HG02798 (cell line): ENCODE measurements at regions not wholly inside any gene's neighbourhood (a gene's known extent, or its start where the extent isn't known, plus 50 kb on each side); places are given as distances from the start of the nearest gene placed in this dataset.
"Not testable (repeated sequence)": the region's sequence is repeated elsewhere in the genome, so short reads cannot be mapped to it uniquely, and the experiment has no call there.

ENCODE experiments used
- ATAC-seq: cut with Tn5 transposase; IDR thresholded peaks from one replicate; pipeline ENCODE4 v1.9.1; 2021; ENCODE audit warnings: mild to moderate bottlenecking; ENCODE audit not compliant: unreplicated experiment, poor library complexity

DNA sequence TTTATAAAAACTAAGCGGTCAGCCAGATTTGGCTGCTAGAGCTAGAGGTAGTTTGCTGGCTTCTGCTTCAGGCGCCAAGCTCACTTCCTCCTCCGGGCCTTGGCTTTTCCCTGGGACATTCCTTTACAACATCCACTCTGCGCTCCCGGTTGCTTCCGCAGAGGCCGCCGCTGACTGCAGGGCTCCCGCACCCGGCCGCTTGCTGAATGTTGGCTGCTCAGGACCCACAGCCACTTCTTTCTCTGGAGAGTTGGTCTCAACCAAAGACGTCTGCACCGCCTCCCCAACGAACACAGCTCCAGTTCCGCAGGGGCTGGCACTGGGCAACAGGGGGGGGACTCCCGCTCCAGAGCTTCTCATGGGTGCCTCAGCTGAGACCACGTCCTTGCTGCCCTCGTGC, 282.8 kb downstream of the TFAP2C start:
- no peak for ATAC-seq

DNA sequence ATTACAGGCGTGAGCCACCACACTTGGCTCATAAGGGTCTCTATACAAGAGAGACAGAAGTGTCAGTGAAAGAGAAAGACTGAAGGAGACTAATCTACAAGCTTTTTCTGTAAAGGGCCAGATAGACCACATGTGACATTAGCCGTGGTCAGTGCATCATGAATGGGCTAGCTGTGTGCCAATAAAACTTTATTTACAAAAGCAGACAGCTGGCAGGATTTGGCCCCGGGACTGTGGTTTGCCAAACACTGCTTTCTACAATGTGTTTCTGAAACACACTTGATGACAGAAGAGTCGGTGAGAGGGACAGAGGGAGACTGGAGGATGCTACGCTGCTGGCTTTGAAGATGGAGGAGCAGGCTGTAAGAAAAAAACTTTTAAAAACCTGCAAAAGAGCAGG, 285.4 kb downstream of the TFAP2C start:
- ATAC-seq = no peak

DNA sequence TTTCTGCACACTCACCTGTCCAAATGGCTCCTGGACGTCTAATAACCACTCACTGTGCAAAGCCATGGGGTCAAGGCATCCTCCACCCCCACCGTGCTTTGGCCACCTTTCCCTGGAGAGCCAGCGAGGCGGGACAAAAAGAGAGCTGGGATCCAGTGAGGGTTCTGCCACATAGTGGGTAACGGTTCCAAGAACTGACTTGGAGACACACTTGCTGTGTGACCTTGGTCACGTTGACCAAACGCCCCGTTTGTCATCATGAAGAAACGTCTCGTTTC, 287.2 kb downstream of the TFAP2C start:
- no peak for ATAC-seq

DNA sequence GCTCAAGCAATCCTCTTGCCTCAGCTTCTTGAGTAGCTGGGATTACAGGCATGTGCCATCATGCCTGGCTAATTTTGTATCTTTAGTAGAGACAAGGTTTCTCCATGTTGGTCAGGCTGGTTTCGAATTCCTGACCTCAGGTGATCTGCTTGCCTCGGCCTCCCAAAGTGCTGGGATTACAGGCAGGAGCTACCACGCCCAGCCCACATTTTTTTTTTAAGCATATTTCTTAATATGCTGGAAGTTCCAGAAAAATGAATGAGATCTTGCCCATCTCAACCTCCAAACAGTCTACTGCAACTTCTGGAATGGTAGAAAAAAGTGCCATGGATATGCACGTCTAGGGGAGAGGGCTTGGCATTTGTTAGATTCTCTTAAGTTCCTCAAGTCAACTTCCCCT, 290.9 kb downstream of the TFAP2C start:
- not testable (repeated sequence) for ATAC-seq

DNA sequence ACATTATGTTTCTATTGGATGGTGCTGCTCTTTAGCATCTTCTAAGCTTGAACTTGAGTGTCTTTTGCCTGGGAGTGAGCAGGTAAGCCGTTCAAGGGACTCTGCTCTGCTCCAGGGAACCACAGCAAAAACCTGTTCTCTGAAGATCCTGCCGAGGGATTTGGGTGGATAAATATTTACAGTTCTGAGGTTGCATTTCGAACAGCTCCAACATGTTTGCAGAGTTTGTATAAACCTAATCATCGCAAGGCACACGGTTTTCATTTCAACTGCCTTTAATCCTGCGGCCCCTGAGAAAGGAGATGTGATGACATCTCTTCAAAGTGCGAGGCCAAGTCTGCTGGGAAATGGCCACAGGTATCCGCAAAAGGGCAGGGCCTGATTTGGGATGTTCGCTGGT, 293.4 kb downstream of the TFAP2C start:
- ATAC-seq = no peak

DNA sequence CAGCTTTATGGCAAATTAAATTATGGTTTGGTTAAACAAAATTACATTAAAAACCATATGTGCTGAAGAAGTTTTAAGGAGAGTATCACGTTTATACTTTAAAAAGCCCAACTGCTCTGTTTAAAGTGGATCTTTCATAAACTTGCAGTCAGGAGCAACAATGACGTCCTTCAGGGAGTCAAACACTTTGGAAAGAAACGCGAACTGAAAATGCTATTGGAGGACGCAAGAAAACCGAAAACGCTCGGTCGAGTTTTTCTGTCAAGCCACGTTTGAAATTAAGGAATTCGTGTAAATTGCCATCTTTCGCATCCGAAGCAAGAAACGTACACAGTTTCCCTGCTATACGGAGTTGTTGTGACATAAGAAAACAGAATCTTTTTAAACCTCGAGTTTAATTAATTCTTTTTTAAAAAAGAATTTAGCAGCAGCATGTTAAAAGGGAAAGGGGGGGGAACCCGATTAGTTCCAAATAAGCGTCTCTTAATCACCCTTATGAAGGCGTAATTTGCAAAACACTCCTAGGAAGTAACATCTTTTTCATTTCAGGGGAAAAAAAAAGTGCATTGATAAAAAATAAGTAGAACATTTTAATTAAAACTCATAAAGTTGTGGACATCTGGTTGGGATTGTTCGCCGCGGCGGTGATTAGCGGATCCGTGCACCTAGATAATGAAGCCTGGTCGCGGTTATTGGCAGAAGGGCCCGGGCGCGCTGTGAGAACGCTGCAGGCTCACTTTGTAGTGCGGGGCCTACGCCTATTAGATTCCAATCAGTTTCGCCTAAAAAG, 295.4 kb downstream of the TFAP2C start:
- ATAC-seq = no peak

DNA sequence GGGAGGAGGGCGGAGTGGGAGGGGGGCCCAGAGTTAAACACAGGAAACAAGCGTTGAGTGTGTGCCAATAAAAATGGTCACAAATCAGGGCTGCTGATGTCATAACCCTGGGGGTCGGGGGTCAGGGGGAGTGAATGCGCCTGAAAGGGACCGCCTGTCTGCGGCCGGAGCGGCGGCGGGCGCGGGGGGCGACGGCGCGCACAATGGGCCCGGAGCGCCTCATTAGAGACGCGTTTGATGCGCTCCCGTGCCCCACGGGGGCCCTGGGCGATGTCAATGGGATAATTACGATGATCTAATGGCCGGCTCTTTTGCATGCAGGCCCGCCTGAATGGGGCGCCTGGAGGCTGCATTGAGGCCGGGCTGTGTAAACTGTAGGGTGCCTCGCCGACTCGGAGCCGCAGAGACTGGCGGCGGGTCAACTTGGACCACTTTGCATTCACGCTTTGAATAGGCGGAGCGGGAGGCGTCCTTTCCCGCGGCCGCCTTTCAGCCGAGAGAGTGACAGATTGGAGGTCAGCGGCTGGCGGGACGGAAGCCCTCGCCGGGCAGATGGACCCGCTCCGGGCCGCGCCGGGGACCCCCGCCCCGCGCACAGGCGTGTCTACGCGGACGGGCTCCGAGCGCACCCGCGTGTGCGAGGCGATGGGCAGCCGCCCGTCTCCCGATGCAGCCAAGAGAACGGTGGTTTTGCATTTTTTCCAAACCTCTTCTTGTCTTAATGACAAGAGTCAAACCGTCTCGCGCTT, 296.1 kb downstream of the TFAP2C start:
- ATAC-seq = no peak

DNA sequence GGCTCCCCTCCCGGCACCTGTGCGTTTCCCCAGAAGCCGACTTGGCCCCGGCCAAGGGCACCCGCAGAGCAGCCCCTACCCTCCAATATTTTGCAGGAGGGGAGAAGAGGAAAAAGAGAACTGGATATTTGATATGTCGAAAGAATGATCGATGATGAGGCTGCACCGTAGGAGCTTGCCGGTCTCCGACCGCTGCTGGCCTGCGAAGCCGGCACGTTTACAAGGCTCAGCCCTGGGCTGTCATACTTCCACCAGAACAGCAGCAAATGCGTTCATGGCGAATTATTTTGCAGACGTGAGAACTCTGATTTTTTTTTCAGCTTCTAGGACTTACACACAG, 296.7 kb downstream of the TFAP2C start:
- ATAC-seq = no peak

DNA sequence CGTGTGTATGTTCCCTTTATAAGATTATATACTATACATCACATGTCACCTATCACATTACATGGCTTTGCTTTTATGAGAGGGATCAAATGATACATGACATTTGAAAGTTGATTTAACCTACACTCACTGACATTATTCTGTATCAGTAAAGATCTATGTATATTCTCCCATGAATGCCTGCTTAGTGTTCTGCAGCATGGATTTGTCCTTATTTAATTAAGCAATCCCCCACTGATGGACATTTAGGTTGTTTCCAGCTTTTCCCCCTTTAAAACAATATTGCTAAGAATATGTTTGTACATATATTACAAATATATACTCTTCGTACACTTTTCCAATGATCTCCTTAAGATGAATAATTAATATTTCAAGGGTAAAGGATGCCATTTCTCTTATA, 297.4 kb downstream of the TFAP2C start:
- no peak for ATAC-seq

DNA sequence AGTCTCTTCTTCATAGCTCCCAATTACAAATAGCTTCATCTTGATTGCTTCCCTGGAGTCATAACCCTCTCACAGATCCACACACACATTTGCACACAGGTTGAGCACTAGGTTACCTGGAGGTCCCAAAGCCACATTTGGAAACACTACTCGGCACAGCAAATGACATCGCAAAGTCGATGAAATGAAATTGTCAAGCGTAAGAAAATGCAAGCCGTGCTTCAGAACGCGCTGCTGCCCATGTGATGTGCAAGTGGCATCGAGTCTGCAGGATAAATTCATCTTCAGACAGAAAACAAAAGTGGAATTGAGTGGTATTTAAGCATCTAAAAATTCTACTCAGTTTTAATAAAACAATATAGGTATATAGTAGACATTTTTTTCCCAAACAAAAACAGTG, 298.0 kb downstream of the TFAP2C start:
- ATAC-seq = no peak

DNA sequence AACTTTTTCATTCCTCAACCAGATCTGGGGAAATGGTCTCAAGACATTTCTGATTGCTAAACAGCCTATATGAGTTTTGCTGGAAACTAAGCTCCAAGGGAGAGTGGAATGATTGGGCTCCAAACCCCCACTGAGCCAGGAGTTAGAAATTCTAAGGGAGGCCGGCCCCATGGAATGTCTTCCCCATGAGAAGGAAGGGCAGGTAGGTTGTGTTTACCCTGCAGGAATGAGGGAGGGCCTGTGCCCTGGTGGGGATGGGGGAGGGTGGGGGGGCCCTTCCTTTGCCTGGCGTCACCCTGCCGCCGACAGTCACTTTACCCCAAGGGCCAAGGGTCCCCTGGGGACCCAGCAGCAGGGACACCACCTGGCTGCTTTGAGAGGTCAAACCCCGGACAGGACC, 298.9 kb downstream of the TFAP2C start:
- ATAC-seq = no peak

DNA sequence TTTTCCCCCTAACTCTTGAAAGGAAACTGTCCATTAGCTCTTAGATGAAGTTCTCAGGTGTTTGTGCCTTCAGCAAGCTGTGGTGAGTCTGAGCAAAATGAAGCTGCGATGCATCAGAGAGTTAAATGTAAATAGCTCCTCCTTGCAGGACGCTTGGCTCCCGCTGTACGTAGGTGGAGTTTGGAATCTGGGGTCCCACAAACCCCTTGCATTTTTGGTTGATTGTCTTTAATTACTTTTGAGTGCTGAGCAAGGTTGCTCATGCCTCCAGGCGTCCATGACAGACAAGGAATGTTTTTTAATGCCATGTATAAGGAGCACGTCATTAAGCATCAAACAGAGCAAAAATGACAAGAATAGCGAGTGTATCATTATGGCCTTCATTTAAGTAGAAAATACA, 300.5 kb downstream of the TFAP2C start:
- ATAC-seq = no peak

DNA sequence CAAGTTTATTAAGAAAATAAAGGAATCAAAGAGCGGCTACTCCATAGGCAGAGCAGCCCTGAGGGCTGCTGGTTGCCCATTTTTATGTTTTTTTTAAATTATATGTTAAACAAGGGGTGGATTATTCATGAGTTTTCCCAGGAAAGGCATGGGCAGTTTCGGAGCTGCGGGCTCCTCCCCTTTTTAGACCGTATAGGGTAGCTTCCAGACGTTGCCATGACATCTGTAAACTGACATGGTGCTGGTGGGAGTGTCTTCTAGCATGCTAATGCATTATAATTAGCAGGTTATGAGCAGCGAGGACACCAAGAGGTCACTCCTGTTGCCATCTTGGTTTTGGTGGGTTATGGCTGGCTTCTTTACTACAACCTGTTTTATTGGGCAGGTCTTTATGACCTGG, 301.8 kb downstream of the TFAP2C start:
- ATAC-seq = no peak

DNA sequence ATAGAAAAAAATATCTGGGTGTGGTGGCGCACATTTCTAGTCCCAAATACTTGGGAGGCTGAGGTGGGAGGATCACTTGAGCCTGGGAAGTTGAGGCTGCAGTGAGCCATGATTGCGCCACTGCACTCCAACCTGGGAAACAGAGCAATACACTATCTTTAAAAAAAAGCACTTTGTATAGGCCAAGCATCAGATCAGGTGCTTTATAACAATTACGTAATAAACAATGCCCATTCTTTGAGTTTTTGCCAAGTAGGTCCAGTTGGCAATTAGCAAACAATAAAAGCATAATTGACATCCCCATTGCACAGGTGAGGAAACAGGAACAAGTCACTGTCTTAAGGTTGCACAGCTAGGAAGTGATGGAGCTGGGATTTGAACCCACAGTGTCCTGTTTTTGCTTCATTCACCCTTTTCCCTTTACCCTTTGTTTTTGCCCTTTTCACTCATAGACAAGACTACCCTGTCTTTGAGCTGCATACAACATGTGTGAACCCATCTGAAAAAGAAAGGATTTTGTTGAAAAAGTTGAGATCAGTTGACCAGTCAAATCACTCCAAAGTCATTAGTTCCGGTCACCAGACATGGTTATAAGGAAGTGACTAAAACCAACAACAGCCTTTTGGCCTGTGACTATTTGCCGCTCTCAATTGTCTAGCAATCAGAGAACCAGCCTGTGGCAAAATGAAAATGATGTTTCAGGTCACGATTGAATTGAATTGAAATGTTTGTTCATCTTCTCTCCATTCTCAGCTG, 303.6 kb downstream of the TFAP2C start:
- no peak for ATAC-seq

DNA sequence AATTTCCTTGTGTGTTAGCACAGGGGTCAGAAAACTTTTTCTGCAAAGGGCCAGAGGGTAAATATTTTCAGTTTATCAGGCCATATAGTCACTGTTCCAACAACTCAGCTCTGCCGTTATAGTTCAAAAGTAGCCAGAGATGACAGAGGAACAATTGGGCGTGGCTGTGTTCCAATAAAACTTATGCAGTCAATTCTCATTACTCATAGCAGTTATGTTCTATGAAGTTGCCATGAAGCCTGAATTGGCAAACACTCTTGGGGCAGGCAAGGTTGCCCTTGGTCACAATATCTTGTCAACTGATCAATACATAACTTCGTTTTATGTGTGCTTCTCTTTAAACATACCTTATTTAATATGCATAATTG, 304.2 kb downstream of the TFAP2C start:
- ATAC-seq = no peak

DNA sequence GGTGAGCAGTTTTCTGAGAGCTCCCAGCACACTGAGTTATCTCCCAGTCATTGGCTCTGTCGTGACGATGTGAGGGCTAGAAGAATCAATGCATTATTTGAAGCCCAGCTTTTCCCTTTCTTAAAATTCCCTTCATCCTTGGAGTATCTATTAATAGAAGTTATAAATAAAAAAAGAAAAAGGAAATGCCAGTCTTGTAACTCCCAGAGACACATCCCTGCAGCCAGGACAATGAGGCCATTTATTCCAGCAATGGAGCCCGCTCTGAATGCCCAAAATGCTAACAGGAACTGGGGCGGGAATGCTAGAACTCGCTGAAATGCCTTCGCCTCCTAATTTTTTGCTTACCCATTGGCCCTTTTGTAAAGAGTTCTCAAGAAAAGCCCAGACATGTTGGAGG, 305.8 kb downstream of the TFAP2C start:
- ATAC-seq = no peak

DNA sequence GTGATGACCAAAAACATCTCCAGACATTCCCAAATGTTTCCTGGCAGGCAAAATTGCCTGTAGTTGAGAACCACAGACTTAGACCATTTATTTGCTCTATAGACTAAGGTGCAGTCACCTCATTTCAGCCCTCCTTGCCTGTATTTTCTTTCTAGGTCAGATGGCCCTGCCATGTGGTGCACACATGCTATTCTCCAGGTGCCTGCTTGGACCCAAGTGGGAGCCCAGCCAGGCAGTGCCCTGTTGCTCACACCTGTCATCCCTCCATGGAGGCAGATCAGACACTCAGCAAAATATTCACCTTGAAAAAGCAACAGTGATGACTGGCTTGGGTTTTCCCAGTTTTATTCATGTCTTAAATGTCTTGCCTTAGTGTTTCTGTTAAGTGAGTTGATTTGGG, 311.4 kb downstream of the TFAP2C start:
- ATAC-seq = no peak

DNA sequence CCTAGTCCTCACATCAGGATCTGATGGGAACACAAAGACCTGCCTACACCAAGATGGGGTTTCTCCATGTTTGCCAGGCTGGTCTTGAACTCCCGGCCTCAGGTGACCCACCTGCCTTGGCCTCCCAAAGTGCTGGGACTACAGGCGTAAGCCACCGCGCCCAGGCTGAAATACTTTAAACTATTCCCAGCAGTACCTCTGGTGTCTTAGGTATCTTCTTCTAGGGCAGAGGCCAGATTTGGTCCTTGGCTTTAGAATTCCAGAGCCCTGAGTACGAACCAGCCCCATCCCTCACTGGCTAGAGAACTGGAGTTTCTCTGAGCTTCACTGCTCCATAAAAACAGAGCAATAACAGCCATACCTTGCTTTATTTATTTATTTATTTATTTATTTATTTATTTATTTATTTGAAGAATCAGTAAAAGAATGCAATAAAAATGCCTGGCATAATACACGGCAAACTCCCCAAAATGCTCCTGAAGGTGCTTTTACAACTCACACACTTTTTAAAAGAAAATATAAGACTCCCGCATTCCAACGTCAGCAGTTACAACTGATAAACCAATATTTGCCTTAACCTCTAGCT, 312.1 kb downstream of the TFAP2C start:
- ATAC-seq = no peak

DNA sequence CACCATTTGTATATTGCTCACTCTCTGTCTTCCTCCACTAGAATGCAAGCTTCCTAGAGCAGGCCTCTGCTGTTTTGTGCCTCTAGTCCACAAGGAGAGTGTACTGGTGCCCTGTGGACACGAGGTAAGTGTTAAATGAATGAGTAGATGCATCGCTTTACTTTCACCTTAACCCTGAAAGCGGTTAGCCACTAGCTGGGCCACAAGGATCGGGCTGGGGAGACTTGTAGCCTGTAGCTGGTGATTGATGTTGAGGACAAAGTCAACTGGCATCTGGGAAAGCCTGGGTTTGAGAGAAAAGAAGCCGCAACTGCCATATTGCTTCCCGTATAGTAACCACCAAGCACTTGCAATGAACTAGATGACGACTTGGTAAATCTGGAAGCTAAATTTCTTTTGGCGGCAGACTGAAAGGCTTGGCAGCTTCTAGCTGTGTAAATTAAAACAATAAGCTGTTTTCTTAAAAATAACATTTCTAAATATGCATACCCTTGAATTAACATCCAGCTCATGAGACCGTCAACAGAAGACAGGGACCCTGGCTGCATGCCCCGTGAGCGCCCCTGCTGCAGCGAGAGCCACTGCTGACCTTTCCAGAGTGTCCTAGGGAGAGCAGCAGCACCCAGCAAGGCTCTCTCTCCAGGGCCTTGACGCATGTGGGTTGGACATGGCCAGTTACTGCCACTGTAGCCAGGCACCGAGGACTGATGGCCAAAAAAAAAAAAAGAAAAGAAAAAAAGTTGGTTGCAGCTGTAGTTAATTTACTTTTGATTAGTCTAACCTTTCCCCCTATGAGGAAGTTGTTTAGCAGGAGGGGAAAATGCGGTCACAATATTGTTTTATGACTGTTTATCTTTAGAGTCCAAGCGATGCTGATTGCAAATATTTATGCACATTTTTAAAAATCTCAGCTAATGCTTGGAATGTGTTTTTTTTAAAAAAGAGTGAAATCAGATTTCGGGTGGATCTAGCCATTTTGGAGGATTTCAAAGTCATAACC, 315.1 kb downstream of the TFAP2C start:
- ATAC-seq = no peak

DNA sequence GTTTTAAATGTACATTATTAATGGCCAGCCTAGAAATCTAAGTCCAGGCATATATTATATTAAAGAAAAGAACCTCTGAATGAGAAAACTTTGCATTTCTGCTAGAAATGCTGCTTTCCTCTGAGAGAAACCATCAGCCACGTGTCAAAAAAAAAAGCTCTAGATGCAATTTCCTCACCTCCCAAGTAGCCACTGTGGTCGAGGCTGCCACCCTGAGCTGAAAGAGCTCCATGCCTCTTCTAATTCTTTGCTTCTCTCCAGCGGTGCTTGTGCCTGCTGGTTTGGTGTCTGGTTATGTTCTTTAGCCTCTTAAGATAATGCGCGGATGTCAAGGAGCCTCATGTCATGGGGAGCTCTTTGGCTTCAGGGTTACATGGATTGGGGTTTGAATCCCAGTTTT, 316.0 kb downstream of the TFAP2C start:
- ATAC-seq = no peak
